ENCODE measurements at regions not wholly inside any gene's neighbourhood (a gene's known extent, or its start where the extent isn't known, plus 50 kb on each side); places are given as distances from the start of the nearest gene placed in this dataset.

DNA sequence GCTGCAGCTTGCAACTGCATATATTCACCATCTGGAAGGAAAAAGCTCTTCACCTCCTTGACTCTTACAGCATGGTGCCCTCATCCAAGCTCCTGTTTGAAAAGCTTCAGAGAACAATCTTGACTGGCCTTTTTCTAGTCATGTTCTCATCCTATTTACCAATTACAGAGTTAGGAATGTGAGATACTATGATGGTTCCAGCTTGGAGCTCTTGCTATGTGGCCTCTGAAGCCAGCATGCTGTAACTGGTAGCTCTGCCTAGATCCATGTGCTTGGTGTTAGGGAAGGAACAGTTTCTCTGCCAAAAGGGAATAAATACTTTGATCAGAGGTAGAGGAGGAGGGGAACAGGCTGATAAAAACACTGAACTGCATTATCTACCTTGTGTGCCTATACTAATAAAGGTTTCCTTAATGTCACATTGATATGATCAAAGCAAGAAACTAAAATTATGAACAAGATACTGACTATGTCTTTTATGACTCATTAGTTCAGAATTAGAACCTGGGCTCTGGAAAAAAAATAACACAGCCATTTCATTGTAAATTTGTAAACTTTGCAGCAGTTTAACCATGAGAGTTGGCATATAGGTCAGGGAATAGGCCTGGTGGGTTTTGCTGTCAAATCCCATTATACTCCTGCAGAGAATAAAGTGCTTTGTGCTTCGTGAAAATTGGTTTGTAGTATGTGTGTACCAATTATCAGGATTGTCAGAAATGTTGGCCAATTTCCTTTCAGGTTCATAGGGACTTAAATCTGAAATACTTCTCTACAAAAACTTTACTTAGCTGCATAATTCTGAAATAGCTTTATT, 92.7 kb downstream of the LEPR start:
- TF ChIP-seq, protein P1, sequence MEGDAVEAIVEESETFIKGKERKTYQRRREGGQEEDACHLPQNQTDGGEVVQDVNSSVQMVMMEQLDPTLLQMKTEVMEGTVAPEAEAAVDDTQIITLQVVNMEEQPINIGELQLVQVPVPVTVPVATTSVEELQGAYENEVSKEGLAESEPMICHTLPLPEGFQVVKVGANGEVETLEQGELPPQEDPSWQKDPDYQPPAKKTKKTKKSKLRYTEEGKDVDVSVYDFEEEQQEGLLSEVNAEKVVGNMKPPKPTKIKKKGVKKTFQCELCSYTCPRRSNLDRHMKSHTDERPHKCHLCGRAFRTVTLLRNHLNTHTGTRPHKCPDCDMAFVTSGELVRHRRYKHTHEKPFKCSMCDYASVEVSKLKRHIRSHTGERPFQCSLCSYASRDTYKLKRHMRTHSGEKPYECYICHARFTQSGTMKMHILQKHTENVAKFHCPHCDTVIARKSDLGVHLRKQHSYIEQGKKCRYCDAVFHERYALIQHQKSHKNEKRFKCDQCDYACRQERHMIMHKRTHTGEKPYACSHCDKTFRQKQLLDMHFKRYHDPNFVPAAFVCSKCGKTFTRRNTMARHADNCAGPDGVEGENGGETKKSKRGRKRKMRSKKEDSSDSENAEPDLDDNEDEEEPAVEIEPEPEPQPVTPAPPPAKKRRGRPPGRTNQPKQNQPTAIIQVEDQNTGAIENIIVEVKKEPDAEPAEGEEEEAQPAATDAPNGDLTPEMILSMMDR (IDR thresholded peaks at IDR 0.05; ENCODE audit: borderline replicate concordance, extremely low read depth, low read length, poor library complexity, severe bottlenecking): no peak
- no peak for TF ChIP-seq EZH2 (IDR thresholded peaks at IDR 0.05; ENCODE audit: borderline replicate concordance, low read depth, low read length, severe bottlenecking)

Measured in DND-41 (cell line).